Esophagus muscularis mucosa (tissue), 4 donors: ENCODE measurements at regions not wholly inside any gene's neighbourhood (a gene's known extent, or its start where the extent isn't known, plus 50 kb on each side); places are given as distances from the start of the nearest gene placed in this dataset.

Experiments used
- DNase-seq: peaks from one replicate; pipeline ENCODE4 v3.0.0-alpha.2; 2017; ENCODE audit errors: extremely low spot score
- H3K27ac ChIP-seq, 4 donors: fragments of 200-600 bp; sonication (generic); replicated peaks in 1 of 4; 1 replicate in 3 of 4; 2 replicates in 1 of 4; pipeline ENCODE4 v1.5.1; 2016 to 2019; ENCODE audit warnings: mild to moderate bottlenecking in 1 of 4
- H3K27me3 ChIP-seq, 4 donors: fragments of 200-600 bp; sonication (generic); one replicate each; pipeline versions ENCODE4 v1.5.1 to v1.6.0; 2016 to 2019
- H3K36me3 ChIP-seq, 4 donors: fragments of 200-600 bp; sonication (generic); one replicate each; pipeline ENCODE4 v1.5.1; 2016 to 2019
- H3K4me1 ChIP-seq, 4 donors: fragments of 200-600 bp; sonication (generic); one replicate each; pipeline ENCODE4 v1.5.1; 2016 to 2019
- H3K4me3 ChIP-seq, 4 donors: fragments of 200-600 bp; sonication (generic); 1 replicate in 2 of 4; 2 replicates in 2 of 4; pipeline ENCODE4 v1.5.1; 2016 to 2019; ENCODE audit warnings: mild to moderate bottlenecking in 4 of 4, moderate library complexity in 1 of 4
- H3K9me3 ChIP-seq, 4 donors: fragments of 200-600 bp; sonication (generic); 1 replicate in 3 of 4; 2 replicates in 1 of 4; pipeline ENCODE4 v1.5.1; 2016 to 2019
- EP300 ChIP-seq: sonication (generic); formaldehyde crosslinking; IDR thresholded peaks from one replicate; pipeline ENCODE4 v1.6.1; 2017; ENCODE audit warnings: antibody characterized with exemption
- POLR2A ChIP-seq: fragments of 450-650 bp; IDR thresholded peaks from one replicate; pipeline ENCODE4 v1.6.1; 2017; ENCODE audit warnings: antibody characterized with exemption, moderate library complexity, mild to moderate bottlenecking, low read depth
- POLR2AphosphoS5 ChIP-seq, 2 donors: sonication (generic); formaldehyde crosslinking; IDR thresholded peaks; one replicate each; pipeline ENCODE4 v1.6.1; 2017; ENCODE audit warnings: antibody characterized with exemption in 2 of 2
- WGBS: methylation state at CpG from one replicate; pipeline ENCODE4 v1.1.5; 2018; 5-methylcytosine and 5-hydroxymethylcytosine counted together
- intact Hi-C: fragments of 100-400 bp; cut with DNase I; formaldehyde crosslinking; loops from one replicate; pipeline ENCODE4 v1.15.1; 2023
- TF ChIP-seq, protein P1 (sequence below), 3 experiments: fragments of 200-600 bp in 2 of 3; fragments of 450-650 bp in 1 of 3; sonication (generic) in 2 of 3; IDR thresholded peaks; one replicate each; pipeline ENCODE4 v1.5.1; 2017 to 2019; ENCODE audit warnings: antibody characterized with exemption in 3 of 3, mild to moderate bottlenecking in 2 of 3, moderate library complexity in 1 of 3

DNA sequence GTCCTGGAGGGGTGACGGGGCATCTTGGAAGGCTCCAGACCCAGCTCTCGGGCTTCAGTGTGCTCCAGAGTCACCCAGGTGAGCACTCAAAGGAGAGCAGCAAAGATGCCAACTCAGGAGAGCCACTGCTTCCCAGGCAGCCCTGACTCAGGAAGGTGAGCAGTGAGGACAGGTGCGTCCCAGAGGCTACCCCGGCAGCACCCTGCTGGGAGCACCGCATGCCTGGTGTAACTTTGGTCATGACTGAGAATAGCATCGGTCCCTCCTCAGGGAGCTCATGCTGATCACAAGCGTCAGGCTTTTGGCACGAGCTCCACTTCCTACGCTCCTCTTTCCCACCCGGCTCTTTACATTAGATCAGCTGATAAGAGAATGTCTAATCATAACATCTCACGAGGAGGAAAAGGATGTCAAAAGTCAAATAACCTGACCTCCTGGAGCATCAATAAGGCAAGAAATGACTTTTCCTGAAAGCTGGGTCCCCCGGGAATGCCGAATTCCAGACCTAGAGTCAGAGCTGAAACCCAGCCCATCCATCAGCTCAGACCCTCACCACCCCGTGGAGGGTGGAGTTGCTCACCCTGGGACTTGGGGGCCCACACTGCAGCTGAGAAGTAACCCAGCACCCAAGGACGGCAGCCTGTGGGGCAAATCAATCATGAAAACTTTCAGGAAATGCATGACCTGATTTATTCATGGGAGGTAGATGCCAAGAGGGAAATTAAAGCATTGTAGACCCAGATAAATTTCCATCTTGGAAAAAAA lies 248.8 kb downstream of the ACKR3 start:
- TF ChIP-seq EP300 (no peak), POLR2AphosphoS5 (IDR thresholded peaks at IDR 0.05) (no peak), POLR2A (no peak)
- TF ChIP-seq, protein P1, sequence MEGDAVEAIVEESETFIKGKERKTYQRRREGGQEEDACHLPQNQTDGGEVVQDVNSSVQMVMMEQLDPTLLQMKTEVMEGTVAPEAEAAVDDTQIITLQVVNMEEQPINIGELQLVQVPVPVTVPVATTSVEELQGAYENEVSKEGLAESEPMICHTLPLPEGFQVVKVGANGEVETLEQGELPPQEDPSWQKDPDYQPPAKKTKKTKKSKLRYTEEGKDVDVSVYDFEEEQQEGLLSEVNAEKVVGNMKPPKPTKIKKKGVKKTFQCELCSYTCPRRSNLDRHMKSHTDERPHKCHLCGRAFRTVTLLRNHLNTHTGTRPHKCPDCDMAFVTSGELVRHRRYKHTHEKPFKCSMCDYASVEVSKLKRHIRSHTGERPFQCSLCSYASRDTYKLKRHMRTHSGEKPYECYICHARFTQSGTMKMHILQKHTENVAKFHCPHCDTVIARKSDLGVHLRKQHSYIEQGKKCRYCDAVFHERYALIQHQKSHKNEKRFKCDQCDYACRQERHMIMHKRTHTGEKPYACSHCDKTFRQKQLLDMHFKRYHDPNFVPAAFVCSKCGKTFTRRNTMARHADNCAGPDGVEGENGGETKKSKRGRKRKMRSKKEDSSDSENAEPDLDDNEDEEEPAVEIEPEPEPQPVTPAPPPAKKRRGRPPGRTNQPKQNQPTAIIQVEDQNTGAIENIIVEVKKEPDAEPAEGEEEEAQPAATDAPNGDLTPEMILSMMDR (IDR thresholded peaks at IDR 0.05), result no peak
- peaks cover 0 to 4% (median 0%) of the 10 kb centered on the region in 4 donors for H3K27me3 ChIP-seq
- H3K4me1 ChIP-seq, result peaks cover 0 to 3% (median 0%) of the 10 kb centered on the region in 4 donors
- WGBS, result 56% methylated on average over 15 of the region's 15 CpGs
- H3K27ac ChIP-seq, result no peak overlapping the region
- H3K36me3 ChIP-seq, result no peaks in the 10 kb centered on the region
- H3K9me3 ChIP-seq, result peaks cover 0 to 12% (median 12%) of the 10 kb centered on the region in 4 donors
- intact Hi-C loops, result no loop called here
- DNase-seq, result no peak
- no peak overlapping the region for H3K4me3 ChIP-seq

- no peaks in the 10 kb centered on the region for H3K36me3 ChIP-seq
- no peaks in the 10 kb centered on the region for H3K27me3 ChIP-seq
- intact Hi-C loops, result no loop called here
- DNase-seq, result no peak
- no peak for TF ChIP-seq POLR2AphosphoS5 (IDR thresholded peaks at IDR 0.05)
- no peak for TF ChIP-seq POLR2A
- TF ChIP-seq, protein P1 (IDR thresholded peaks at IDR 0.05), result no peak
- TF ChIP-seq EP300, result no peak
- no peak overlapping the region for H3K27ac ChIP-seq
- no peak overlapping the region for H3K4me3 ChIP-seq
- peaks cover 0 to 3% (median 0%) of the 10 kb centered on the region in 4 donors for H3K4me1 ChIP-seq
- 88% methylated on average over 19 of the region's 19 CpGs for WGBS
- H3K9me3 ChIP-seq, result peaks cover 0 to 12% (median 12%) of the 10 kb centered on the region in 4 donors
Measured at GRCh38 chr2:236819275-236820002, 249.8 kb downstream of the ACKR3 start.

GRCh38 chr2:236820763-236821344 lies 251.2 kb downstream of the ACKR3 start:
- Histone ChIP-seq H3K27ac (no peak overlapping the region), H3K9me3 (peaks cover 0 to 12% (median 12%) of the 10 kb centered on the region in 4 donors), H3K4me1 (peaks cover 0 to 3% (median 0%) of the 10 kb centered on the region in 4 donors), H3K4me3 (no peak overlapping the region), H3K36me3 (no peaks in the 10 kb centered on the region), H3K27me3 (no peaks in the 10 kb centered on the region)
- no peak for DNase-seq
- intact Hi-C loops, result no loop called here
- 87% methylated on average over 10 of the region's 10 CpGs for WGBS
- TF ChIP-seq, protein P1 (IDR thresholded peaks at IDR 0.05), result no peak
- TF ChIP-seq POLR2A (no peak), EP300 (no peak), POLR2AphosphoS5 (IDR thresholded peaks at IDR 0.05) (no peak)

DNA sequence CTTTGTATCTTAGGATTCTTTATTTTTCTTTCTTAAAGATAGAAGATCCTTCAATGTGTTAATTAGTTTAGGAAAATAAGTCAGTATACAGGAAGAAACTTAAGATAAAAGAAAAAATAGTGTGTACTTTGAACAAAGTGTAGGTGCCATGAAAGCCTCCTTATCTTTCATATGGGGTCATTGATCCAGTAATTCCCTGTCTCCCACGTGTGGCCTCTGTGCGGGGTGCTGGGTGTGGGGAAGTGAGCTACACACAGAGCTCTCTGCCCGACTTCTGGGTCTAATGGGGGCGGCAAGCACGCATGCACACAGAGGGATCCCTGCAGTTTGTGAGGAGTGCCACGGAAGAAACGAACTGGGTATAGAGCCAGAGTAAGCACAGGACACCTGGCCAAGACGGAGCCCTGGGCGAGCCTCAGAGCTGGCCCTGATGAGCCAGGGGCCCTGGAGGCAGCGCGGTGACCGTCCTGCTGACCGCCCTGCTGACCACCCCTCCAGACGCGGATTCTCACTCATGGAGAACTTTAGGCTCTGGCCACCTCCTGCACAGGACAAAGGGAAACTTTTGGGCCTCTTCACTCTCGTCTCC lies 253.5 kb downstream of the ACKR3 start:
- WGBS, result 91% methylated on average over 16 of the region's 16 CpGs
- Histone ChIP-seq H3K27ac (no peak overlapping the region), H3K4me3 (no peak overlapping the region), H3K9me3 (peaks cover 0 to 12% (median 12%) of the 10 kb centered on the region in 4 donors), H3K27me3 (no peaks in the 10 kb centered on the region), H3K36me3 (no peaks in the 10 kb centered on the region), H3K4me1 (peaks cover 0 to 9% (median 0%) of the 10 kb centered on the region in 4 donors)
- intact Hi-C loops, result no loop called here
- DNase-seq, result no peak
- TF ChIP-seq, protein P1 (IDR thresholded peaks at IDR 0.05), result no peak
- no peak for TF ChIP-seq POLR2A
- TF ChIP-seq POLR2AphosphoS5 (IDR thresholded peaks at IDR 0.05), result no peak
- TF ChIP-seq EP300, result no peak
